ENCODE measurements at regions not wholly inside any gene's neighbourhood (a gene's known extent, or its start where the extent isn't known, plus 50 kb on each side); places are given as distances from the start of the nearest gene placed in this dataset.
A peak's percentile ranks its signal among the peaks of the same experiment; 100 is the strongest.

GRCh38 chr2:47662552-47662951 is 91.8 kb upstream of the KCNK12 start:
- no peak overlapping the region for H3K4me3 ChIP-seq (ENCODE audit: low read depth, low read length)

DNA sequence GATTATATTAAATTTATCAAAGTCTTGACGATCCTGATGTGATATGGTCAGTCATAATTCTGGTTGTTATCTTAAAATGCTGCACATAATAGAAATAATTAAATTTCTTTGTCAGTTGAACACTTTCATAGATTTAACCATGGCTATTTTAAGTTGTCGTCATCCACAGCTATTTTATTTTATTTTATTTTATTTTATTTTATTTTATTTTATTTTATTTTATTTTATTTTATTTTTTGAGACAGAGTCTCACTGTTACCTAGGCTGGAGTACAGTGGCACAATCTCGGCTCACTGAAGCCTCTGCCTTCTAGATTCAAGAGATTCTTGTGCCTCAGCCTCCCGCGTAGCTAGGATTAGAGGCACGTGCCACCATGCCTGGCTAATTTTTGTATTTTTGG is 90.5 kb upstream of the KCNK12 start:
- no peak overlapping the region for H3K4me3 ChIP-seq (ENCODE audit: low read depth, low read length)
- no peak for TF ChIP-seq CTCF (IDR thresholded peaks at IDR 0.05; ENCODE audit: borderline replicate concordance, insufficient read depth, low read depth, low read length)

More at GRCh38 chr2:47662552-47662951, 91.8 kb upstream of the KCNK12 start:
- TF ChIP-seq CTCF (IDR thresholded peaks at IDR 0.05; ENCODE audit: borderline replicate concordance, insufficient read depth, low read depth, low read length), result no peak

DNA sequence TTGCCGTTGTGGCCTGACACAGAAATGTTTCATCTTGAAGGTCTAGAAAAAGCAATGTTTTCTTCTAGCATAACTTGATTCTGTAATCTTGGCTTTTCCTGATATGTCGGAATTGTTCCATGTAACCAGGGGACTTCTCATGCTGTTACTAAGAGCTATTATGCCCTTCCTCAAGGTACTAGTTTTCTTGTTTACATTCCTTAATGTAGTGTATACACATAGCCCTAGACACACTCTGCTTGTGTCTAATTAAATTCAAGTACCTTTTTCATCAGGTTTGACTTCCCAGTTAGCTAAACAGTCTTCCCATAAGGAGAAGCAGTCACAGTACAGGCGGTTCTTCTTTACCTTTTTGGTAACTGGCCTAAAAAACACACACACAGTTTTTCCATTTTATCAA is 89.4 kb upstream of the KCNK12 start:
- no peak for TF ChIP-seq CTCF (IDR thresholded peaks at IDR 0.05; ENCODE audit: borderline replicate concordance, insufficient read depth, low read depth, low read length)
- H3K4me3 ChIP-seq (ENCODE audit: low read depth, low read length), result no peak overlapping the region

- TF ChIP-seq CTCF (IDR thresholded peaks at IDR 0.05; ENCODE audit: borderline replicate concordance, insufficient read depth, low read depth, low read length), result 0 out of 2 replicates have a peak, but pooled peaks have one; percentile 6
- no peak overlapping the region for H3K4me3 ChIP-seq (ENCODE audit: low read depth, low read length)
Observed at GRCh38 chr2:47658646-47659320, 88.0 kb upstream of the KCNK12 start.

DNA sequence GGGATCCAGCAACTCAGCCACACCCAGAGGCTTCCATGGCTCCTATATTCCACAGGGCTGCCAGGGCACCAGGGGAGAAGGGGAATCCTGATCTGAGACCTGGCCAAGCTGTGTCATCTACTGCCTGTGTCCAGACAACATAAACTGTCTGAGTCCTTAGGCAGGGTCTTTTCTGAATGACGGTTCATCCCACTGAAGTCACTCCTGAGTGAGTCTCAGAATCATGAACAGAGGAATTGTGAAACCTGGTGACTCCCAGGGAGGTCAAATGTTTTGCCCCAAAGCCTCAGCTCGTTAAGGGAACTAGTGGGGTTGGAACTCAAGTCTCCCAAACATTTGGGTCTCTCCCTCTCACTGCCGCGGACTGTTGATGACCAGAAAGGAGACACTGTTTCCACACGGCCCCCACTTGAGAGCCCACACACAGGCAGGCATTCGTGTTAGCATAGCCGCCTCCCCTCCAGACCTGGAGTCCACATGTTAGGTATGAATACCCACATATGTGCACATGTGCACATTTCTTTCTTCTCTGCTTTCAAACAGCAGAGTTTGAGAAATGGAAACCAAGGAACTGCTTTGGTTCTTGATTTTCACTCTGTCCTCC is 87.2 kb upstream of the KCNK12 start:
- no peak for TF ChIP-seq CTCF (IDR thresholded peaks at IDR 0.05; ENCODE audit: borderline replicate concordance, insufficient read depth, low read depth, low read length)
- H3K4me3 ChIP-seq (ENCODE audit: low read depth, low read length), result no peak overlapping the region

GRCh38 chr2:47656715-47657600 is 86.2 kb upstream of the KCNK12 start:
- no peak overlapping the region for H3K4me3 ChIP-seq (ENCODE audit: low read depth, low read length)
- TF ChIP-seq CTCF (IDR thresholded peaks at IDR 0.05; ENCODE audit: borderline replicate concordance, insufficient read depth, low read depth, low read length), result no peak
